Body of pancreas (tissue), 4 donors: ENCODE measurements at regions not wholly inside any gene's neighbourhood (a gene's known extent, or its start where the extent isn't known, plus 50 kb on each side); places are given as distances from the start of the nearest gene placed in this dataset.

Experiments
- ATAC-seq: fragments of 150-250 bp; one replicate; pipeline ENCODE4 v1.9.1; 2016
- DNase-seq, 4 donors: peaks; one replicate each; pipeline ENCODE4 v3.0.0-alpha.2; 2019
- H3K27ac ChIP-seq, 4 donors: fragments of 200-600 bp; sonication (generic); 1 replicate in 3 of 4; 2 replicates in 1 of 4; pipeline versions ENCODE4 v1.5.1 to v1.6.1; 2016 to 2019; ENCODE audit warnings: mild to moderate bottlenecking in 1 of 4, mixed read lengths in 1 of 4, moderate library complexity in 1 of 4
- H3K27me3 ChIP-seq, 2 donors: fragments of 200-600 bp; sonication (generic); one replicate each; pipeline ENCODE4 v1.6.0; 2016; ENCODE audit warnings: mild to moderate bottlenecking in 1 of 2
- H3K36me3 ChIP-seq, 2 donors: fragments of 200-600 bp; sonication (generic); replicated peaks in 1 of 2; 2 replicates each; pipeline ENCODE4 v1.5.1; 2016; ENCODE audit warnings: low read depth in 2 of 2; ENCODE audit not compliant: insufficient read depth in 1 of 2
- H3K4me1 ChIP-seq: fragments of 200-600 bp; sonication (generic); one replicate; pipeline ENCODE4 v1.6.0; 2016
- H3K4me3 ChIP-seq, 2 donors: fragments of 200-600 bp; sonication (generic); 1 replicate in 1 of 2; 2 replicates in 1 of 2; pipeline ENCODE4 v1.5.1; 2016 to 2019
- H3K9me3 ChIP-seq, 3 donors: fragments of 200-600 bp; sonication (generic); 1 replicate in 2 of 3; 2 replicates in 1 of 3; pipeline ENCODE4 v1.5.1; 2016
- POLR2A ChIP-seq, 3 donors: fragments of 450-650 bp; IDR thresholded peaks; one replicate each; pipeline ENCODE4 v1.6.1; 2016; ENCODE audit warnings: antibody characterized with exemption in 3 of 3, mild to moderate bottlenecking in 2 of 3
- WGBS, 2 donors: methylation state at CpG; one replicate each; pipeline ENCODE4 v1.1.5; 2017; 5-methylcytosine and 5-hydroxymethylcytosine counted together
- intact Hi-C: fragments of 100-400 bp; cut with DNase I; formaldehyde crosslinking; loops from one replicate; pipeline ENCODE4 v1.15.1; 2023
- TF ChIP-seq, protein P1 (sequence below), 7 experiments: fragments of 450-650 bp in 4 of 7; fragments of 200-600 bp in 3 of 7; sonication (generic) in 3 of 7; IDR thresholded peaks; one replicate each; pipeline ENCODE4 v1.5.1; 2016 to 2019; ENCODE audit warnings: antibody characterized with exemption in 7 of 7

DNA sequence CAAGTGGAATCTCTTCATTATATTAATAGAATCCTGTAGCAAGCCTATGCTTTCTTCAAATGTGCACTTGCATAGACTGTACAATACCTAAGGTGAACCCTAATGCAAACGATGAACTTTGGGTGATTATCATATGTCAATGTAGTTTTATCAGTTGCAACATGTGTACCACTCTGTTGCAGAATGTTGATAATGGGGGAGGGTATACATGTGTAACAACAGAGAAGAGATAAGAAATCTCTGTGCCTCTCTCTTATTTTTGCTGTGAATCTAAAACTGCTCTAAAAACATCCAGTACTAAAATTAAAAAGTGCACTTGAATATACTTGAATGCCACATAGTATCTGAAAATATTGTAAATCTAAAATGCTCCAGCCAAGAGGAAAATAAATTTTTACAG is 820.8 kb upstream of the MIR17HG start:
- H3K27ac ChIP-seq: no peak overlapping the region
- no peaks in the 10 kb centered on the region for H3K9me3 ChIP-seq
- 6 to 17% methylated on average over 1 of the region's 1 CpG for WGBS, 2 donors
- intact Hi-C loops: no loop called here
- ATAC-seq (no peak), DNase-seq (no peak)
- TF ChIP-seq POLR2A (IDR thresholded peaks at IDR 0.05): no peak
- TF ChIP-seq, protein P1, sequence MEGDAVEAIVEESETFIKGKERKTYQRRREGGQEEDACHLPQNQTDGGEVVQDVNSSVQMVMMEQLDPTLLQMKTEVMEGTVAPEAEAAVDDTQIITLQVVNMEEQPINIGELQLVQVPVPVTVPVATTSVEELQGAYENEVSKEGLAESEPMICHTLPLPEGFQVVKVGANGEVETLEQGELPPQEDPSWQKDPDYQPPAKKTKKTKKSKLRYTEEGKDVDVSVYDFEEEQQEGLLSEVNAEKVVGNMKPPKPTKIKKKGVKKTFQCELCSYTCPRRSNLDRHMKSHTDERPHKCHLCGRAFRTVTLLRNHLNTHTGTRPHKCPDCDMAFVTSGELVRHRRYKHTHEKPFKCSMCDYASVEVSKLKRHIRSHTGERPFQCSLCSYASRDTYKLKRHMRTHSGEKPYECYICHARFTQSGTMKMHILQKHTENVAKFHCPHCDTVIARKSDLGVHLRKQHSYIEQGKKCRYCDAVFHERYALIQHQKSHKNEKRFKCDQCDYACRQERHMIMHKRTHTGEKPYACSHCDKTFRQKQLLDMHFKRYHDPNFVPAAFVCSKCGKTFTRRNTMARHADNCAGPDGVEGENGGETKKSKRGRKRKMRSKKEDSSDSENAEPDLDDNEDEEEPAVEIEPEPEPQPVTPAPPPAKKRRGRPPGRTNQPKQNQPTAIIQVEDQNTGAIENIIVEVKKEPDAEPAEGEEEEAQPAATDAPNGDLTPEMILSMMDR (IDR thresholded peaks at IDR 0.05): no peak
- no peaks in the 10 kb centered on the region for H3K4me1 ChIP-seq
- no peak overlapping the region for H3K4me3 ChIP-seq
- H3K27me3 ChIP-seq: no peaks in the 10 kb centered on the region
- H3K36me3 ChIP-seq: no peaks in the 10 kb centered on the region

DNA sequence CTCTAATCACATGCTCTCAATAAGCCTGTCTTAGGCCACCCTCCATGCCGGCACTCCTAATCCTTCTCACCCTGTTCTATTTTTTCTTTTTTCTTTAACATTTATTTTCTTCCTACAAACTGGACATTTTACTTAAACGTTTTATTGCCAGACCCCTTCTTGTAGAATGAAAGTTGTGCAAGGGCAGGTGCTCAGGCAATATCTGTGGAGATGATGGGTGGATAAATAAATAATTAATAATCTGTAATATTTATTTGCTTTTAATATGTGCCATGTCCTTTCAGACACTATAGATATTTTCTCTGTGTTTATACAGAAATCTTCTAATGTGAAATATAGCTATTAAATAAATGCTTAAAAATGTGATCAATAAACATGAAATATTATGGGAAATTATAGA is 815.7 kb upstream of the MIR17HG start:
- Histone ChIP-seq H3K36me3 (no peaks in the 10 kb centered on the region), H3K27ac (no peak overlapping the region), H3K4me1 (no peaks in the 10 kb centered on the region), H3K27me3 (no peaks in the 10 kb centered on the region), H3K9me3 (no peaks in the 10 kb centered on the region), H3K4me3 (no peak overlapping the region)
- ATAC-seq (no peak), DNase-seq (no peak)
- TF ChIP-seq, protein P1 (IDR thresholded peaks at IDR 0.05): no peak
- 66 to 68% methylated on average over 2 of the region's 2 CpGs for WGBS, 2 donors
- intact Hi-C loops: no loop called here

DNA sequence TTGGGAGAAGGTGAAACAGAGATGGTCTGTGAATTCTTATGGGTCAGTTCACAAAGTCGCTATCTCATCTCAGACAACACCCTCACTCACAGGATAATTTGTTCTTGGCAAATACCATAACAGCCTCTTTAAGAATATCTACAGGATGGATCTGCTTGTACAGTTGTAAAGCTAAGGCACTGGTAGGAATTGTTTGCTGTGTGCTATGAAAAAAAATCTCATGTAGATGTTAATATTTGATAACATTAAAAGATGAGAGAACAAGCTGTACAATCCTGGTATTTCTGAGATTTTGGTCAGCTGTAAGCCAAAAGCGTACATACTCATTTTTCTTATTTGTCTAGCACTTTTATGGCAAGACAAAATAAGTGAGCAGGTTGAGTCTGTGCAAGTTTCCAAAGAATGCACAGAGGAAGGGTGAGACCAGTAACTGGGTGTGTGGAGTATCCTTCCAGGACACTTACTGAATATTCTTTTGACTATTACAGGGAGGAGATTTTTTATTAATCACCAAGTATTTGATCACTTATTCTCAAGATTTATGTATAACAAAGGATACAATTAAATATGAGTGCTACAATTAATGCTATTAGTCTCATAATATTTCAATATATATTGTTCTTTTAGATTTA is 814.5 kb upstream of the MIR17HG start:
- no peak overlapping the region for H3K4me3 ChIP-seq
- WGBS, 2 donors: 61 to 64% methylated on average over 2 of the region's 2 CpGs
- TF ChIP-seq, protein P1 (IDR thresholded peaks at IDR 0.05): no peak
- TF ChIP-seq POLR2A (IDR thresholded peaks at IDR 0.05): no peak
- no peak overlapping the region for H3K27ac ChIP-seq
- no peaks in the 10 kb centered on the region for H3K36me3 ChIP-seq
- intact Hi-C loops: no loop called here
- no peak for DNase-seq
- H3K9me3 ChIP-seq: no peaks in the 10 kb centered on the region
- H3K27me3 ChIP-seq: no peaks in the 10 kb centered on the region
- no peaks in the 10 kb centered on the region for H3K4me1 ChIP-seq
- no peak for ATAC-seq

DNA sequence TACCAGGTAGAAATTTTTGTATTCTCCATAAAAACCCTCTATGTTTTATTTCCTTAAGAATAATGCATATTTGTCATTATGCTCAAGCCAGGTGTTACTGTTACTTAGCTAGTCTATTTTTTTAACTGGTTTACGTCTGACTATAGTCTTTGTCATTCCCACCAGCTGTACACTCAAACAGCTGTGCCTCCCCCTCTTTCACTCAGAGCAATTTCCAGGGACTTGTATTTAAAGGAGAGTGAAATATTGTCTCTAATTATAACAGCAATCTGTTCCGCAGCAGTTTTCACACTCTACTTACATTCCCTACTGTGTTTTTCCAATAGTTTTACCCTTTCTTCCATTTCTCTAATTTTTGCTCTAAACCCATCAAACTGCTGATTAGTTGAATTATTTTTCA is 813.6 kb upstream of the MIR17HG start:
- DNase-seq: no peak
- no peak overlapping the region for H3K4me3 ChIP-seq
- no peak for ATAC-seq
- intact Hi-C loops: no loop called here
- no peaks in the 10 kb centered on the region for H3K27me3 ChIP-seq
- H3K27ac ChIP-seq: no peak overlapping the region
- H3K36me3 ChIP-seq: no peaks in the 10 kb centered on the region
- H3K9me3 ChIP-seq: no peaks in the 10 kb centered on the region
- 85 to 88% methylated on average over 2 of the region's 2 CpGs for WGBS, 2 donors
- no peak for TF ChIP-seq POLR2A (IDR thresholded peaks at IDR 0.05)
- TF ChIP-seq, protein P1 (IDR thresholded peaks at IDR 0.05): no peak
- H3K4me1 ChIP-seq: no peaks in the 10 kb centered on the region

DNA sequence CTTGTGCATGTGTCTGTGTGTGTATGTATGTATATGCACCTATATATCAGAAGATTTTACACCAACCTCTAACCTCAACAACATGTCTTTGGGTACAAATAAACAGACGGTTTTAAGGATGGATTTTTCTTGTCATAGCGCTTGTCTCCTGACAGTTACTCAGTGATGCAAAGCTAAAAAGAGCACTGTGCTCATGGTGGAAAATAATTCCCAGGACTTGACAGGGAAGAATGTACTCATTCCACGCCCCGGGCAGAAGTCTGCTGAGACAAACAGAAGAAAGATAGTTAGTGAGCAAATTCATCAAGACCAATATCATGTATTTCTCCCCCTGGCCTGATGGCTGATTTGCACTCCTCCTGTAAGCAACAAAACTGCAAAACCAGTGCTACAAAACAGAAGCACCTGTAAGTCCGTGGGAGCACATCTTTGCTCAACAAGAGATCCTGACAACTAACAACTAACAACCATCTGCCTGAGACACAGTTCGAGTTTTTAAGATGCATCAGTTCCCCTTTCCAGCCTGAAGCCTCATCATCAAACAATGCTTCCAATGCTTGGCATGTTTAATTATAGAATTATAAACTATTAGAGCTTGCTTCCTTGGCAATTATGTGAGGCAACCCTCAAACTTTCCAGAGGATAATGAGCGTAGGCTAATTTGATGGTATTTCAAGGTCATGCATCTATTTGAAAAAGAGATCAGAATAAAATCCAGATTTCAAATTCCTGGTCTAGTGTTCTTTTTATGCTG is 812.7 kb upstream of the MIR17HG start:
- intact Hi-C loops: no loop called here
- no peaks in the 10 kb centered on the region for H3K36me3 ChIP-seq
- H3K27me3 ChIP-seq: no peaks in the 10 kb centered on the region
- 78 to 80% methylated on average over 7 of the region's 7 CpGs for WGBS, 2 donors
- ATAC-seq (no peak), DNase-seq (no peak)
- no peaks in the 10 kb centered on the region for H3K9me3 ChIP-seq
- H3K4me1 ChIP-seq: no peaks in the 10 kb centered on the region
- TF ChIP-seq, protein P1 (IDR thresholded peaks at IDR 0.05): no peak
- H3K27ac ChIP-seq: no peak overlapping the region
- H3K4me3 ChIP-seq: no peak overlapping the region
